Breast epithelium (tissue), 3 donors: ENCODE measurements at regions not wholly inside any gene's neighbourhood (a gene's known extent, or its start where the extent isn't known, plus 50 kb on each side); places are given as distances from the start of the nearest gene placed in this dataset.

Experiments
- POLR2AphosphoS5 ChIP-seq, 3 donors: sonication (generic); formaldehyde crosslinking; IDR thresholded peaks; one replicate each; pipeline ENCODE4 v1.6.1; 2017; ENCODE audit warnings: antibody characterized with exemption in 3 of 3
- TF ChIP-seq, protein P1 (sequence below), 3 donors: fragments of 450-650 bp; IDR thresholded peaks; one replicate each; pipeline ENCODE4 v1.5.1; 2016 to 2017; ENCODE audit warnings: antibody characterized with exemption in 3 of 3, mild to moderate bottlenecking in 3 of 3, moderate library complexity in 3 of 3

DNA sequence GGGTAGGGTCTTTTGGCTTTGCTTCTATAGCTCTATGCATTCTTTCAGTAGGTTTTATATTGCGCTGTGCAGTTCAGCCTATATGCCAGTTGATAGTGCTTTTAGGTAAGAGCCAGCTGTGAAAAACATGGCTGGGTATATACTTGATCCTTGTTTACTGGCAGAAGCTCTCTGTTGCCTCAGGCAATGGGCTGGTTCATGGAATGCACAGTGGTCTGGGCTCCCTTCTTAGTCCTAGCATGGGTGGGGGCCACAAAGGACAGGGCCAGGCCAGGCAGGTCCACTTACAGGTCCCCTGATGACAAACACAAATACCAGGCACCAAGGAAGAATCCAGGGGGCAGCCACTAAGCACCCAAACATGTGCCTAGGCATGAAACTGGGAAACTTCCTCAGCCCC lies 240.7 kb downstream of the SEC23A start:
- no peak for TF ChIP-seq POLR2AphosphoS5 (IDR thresholded peaks at IDR 0.05)
- TF ChIP-seq, protein P1, sequence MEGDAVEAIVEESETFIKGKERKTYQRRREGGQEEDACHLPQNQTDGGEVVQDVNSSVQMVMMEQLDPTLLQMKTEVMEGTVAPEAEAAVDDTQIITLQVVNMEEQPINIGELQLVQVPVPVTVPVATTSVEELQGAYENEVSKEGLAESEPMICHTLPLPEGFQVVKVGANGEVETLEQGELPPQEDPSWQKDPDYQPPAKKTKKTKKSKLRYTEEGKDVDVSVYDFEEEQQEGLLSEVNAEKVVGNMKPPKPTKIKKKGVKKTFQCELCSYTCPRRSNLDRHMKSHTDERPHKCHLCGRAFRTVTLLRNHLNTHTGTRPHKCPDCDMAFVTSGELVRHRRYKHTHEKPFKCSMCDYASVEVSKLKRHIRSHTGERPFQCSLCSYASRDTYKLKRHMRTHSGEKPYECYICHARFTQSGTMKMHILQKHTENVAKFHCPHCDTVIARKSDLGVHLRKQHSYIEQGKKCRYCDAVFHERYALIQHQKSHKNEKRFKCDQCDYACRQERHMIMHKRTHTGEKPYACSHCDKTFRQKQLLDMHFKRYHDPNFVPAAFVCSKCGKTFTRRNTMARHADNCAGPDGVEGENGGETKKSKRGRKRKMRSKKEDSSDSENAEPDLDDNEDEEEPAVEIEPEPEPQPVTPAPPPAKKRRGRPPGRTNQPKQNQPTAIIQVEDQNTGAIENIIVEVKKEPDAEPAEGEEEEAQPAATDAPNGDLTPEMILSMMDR (IDR thresholded peaks at IDR 0.05) = no peak
